Testis (tissue), 2 donors: ENCODE measurements at regions not wholly inside any gene's neighbourhood (a gene's known extent, or its start where the extent isn't known, plus 50 kb on each side); places are given as distances from the start of the nearest gene placed in this dataset.

Experiments used
- DNase-seq: peaks from one replicate; pipeline ENCODE4 v3.0.0-alpha.2; 2019
- H3K27ac ChIP-seq, 2 donors: fragments of 200-600 bp; sonication (generic); one replicate each; pipeline ENCODE4 v1.5.1; 2019
- H3K27me3 ChIP-seq: fragments of 200-600 bp; sonication (generic); one replicate; pipeline ENCODE4 v1.5.1; 2019
- H3K36me3 ChIP-seq: fragments of 200-600 bp; sonication (generic); one replicate; pipeline ENCODE4 v1.5.1; 2017; ENCODE audit warnings: low read depth; ENCODE audit errors: missing control alignments
- H3K4me1 ChIP-seq: fragments of 200-600 bp; sonication (generic); one replicate; pipeline ENCODE4 v1.5.1; 2019
- H3K4me3 ChIP-seq, 2 donors: fragments of 200-600 bp; sonication (generic); one replicate each; pipeline ENCODE4 v1.5.1; 2017 to 2019
- H3K9me3 ChIP-seq: fragments of 200-600 bp; sonication (generic); one replicate; pipeline ENCODE4 v1.5.1; 2017
- CTCF ChIP-seq, 3 experiments: fragments of 450-650 bp in 2 of 3; fragments of 200-600 bp in 1 of 3; sonication (generic) in 1 of 3; IDR thresholded peaks; one replicate each; pipeline ENCODE4 v1.5.1; 2016 to 2019; ENCODE audit warnings: antibody characterized with exemption in 3 of 3, mild to moderate bottlenecking in 2 of 3, moderate library complexity in 1 of 3
- POLR2A ChIP-seq: fragments of 450-650 bp; IDR thresholded peaks from one replicate; pipeline ENCODE4 v1.6.1; 2017; ENCODE audit warnings: antibody characterized with exemption, mild to moderate bottlenecking, moderate library complexity
- WGBS, 2 donors: methylation state at CpG; one replicate each; pipeline ENCODE4 v1.1.5; 2018; 5-methylcytosine and 5-hydroxymethylcytosine counted together
- intact Hi-C: fragments of 100-400 bp; cut with DNase I; formaldehyde crosslinking; loops from one replicate; pipeline ENCODE4 v1.15.1; 2023; ENCODE audit warnings: low total_unique reads

- Histone ChIP-seq H3K4me1 (no peaks in the 10 kb centered on the region), H3K4me3 (no peak overlapping the region), H3K36me3 (no peaks in the 10 kb centered on the region), H3K9me3 (no peaks in the 10 kb centered on the region), H3K27ac (no peak overlapping the region), H3K27me3 (no peaks in the 10 kb centered on the region)
- intact Hi-C loops = no loop called here
- no peak for TF ChIP-seq POLR2A
- TF ChIP-seq CTCF (IDR thresholded peaks at IDR 0.05) = no peak
- no peak for DNase-seq
- 84 to 85% methylated on average over 2 of the region's 2 CpGs for WGBS, 2 donors
These were observed 157.9 kb upstream of the CTTNBP2NL start for GRCh38 chr1:112237983-112238545.

- Histone ChIP-seq H3K27me3 (no peaks in the 10 kb centered on the region), H3K27ac (no peak overlapping the region), H3K9me3 (no peaks in the 10 kb centered on the region), H3K4me3 (no peak overlapping the region), H3K4me1 (no peaks in the 10 kb centered on the region), H3K36me3 (no peaks in the 10 kb centered on the region)
- 72 to 79% methylated on average over 6 of the region's 6 CpGs for WGBS, 2 donors
- no peak for DNase-seq
- TF ChIP-seq CTCF (IDR thresholded peaks at IDR 0.05) (no peak), POLR2A (no peak)
- intact Hi-C loops = no loop called here
These were observed 156.2 kb upstream of the CTTNBP2NL start for GRCh38 chr1:112239683-112240330.

DNA sequence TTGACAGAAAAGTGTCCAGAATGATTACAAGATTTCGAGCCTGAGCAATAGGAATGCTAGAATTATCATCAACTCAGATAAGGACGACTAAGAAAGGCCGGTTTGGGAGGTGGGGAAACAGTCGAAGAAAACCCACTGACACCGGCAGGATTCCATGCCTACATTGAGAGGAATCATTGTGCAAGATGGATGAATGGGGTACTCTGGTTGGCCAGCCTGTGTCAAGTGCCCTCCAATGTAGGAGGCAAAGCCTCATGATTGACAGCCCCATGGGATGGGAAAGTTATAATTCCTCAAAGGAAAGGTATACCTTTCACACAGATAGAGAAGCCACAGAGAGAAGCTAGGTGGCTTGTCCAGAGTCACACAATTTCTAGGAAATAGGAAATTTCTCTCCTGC lies 153.5 kb upstream of the CTTNBP2NL start:
- 75 to 80% methylated on average over 5 of the region's 5 CpGs for WGBS, 2 donors

DNA sequence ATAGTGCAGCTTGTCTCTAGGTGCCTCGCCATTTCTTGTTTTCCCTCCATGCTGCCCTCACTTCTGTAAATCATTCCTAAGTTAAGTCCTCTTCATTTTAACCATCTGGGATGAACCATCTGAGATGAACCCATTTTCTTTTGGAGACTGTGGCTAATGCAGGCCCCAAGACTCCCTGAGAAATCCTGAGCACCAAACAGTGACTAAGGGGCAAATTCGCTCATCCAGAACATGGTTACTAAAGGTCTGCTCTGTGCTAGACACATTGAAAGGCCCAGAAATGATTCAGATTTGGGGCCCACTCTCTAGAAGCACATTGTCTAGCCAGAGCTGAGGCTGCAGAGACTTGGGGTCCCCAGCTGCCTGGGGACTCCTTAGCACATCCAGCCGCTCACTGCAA lies 151.9 kb upstream of the CTTNBP2NL start:
- H3K4me3 ChIP-seq = no peak overlapping the region
- H3K27me3 ChIP-seq = no peaks in the 10 kb centered on the region
- no peak for DNase-seq
- intact Hi-C loops = no loop called here
- TF ChIP-seq CTCF (IDR thresholded peaks at IDR 0.05) = no peak
- no peak overlapping the region for H3K27ac ChIP-seq
- 94 to 95% methylated on average over 3 of the region's 3 CpGs for WGBS, 2 donors
- H3K4me1 ChIP-seq = no peaks in the 10 kb centered on the region
- no peaks in the 10 kb centered on the region for H3K36me3 ChIP-seq
- H3K9me3 ChIP-seq = no peaks in the 10 kb centered on the region

More for the DNA sequence above, 153.5 kb upstream of the CTTNBP2NL start:
- no peaks in the 10 kb centered on the region for H3K36me3 ChIP-seq
- H3K27me3 ChIP-seq = no peaks in the 10 kb centered on the region
- no peak overlapping the region for H3K27ac ChIP-seq
- no peaks in the 10 kb centered on the region for H3K4me1 ChIP-seq
- no peak overlapping the region for H3K4me3 ChIP-seq
- TF ChIP-seq POLR2A = no peak
- TF ChIP-seq CTCF (IDR thresholded peaks at IDR 0.05) = no peak
- DNase-seq = no peak
- intact Hi-C loops = no loop called here
- H3K9me3 ChIP-seq = no peaks in the 10 kb centered on the region

DNA sequence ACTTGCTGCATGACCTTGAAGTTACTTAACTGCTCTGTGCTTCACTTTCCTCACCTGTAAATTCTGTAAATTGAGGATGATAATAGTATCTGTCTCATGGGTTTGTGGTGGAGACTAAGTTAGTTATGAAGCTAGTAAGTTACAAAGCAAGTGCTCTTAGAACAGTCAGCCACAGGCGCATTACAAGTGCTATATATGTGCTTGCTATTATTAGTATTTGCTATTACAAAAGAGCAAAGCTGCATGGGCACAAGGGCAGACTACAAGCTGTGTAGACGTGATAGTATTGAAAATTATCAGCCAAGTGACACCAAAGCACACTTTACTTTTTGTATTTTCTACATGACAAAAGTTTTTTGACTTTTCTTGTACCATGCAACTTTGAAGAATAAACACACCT lies 150.9 kb upstream of the CTTNBP2NL start:
- H3K36me3 ChIP-seq = no peaks in the 10 kb centered on the region
- no peaks in the 10 kb centered on the region for H3K27me3 ChIP-seq
- no peaks in the 10 kb centered on the region for H3K4me1 ChIP-seq
- H3K9me3 ChIP-seq = no peaks in the 10 kb centered on the region
- intact Hi-C loops = no loop called here
- no peak overlapping the region for H3K27ac ChIP-seq
- TF ChIP-seq POLR2A = no peak
- TF ChIP-seq CTCF (IDR thresholded peaks at IDR 0.05) = no peak
- 80 to 86% methylated on average over 2 of the region's 2 CpGs for WGBS, 2 donors
- DNase-seq = no peak
- H3K4me3 ChIP-seq = no peak overlapping the region
